H1 (cell line): ENCODE measurements at regions not wholly inside any gene's neighbourhood (a gene's known extent, or its start where the extent isn't known, plus 50 kb on each side); places are given as distances from the start of the nearest gene placed in this dataset.

Experiments
- CTCF ChIA-PET: fragments of 300-600 bp; sonication (Branson Sonifier 250); formaldehyde crosslinking; loops from one replicate; lab custom pipeline; 2021; ENCODE audit not compliant: partially characterized antibody; lab: Charles Lee
- POLR2A ChIA-PET: fragments of 300-600 bp; sonication (Branson Sonifier 250); formaldehyde crosslinking; loops from one replicate; lab custom pipeline; 2021; ENCODE audit warnings: inconsistent platforms; ENCODE audit not compliant: partially characterized antibody; lab: Charles Lee
- DNase-seq, 2 experiments: peaks; one replicate each; pipeline versions ENCODE4 v3.0.0 to v3.0.0-alpha.2; 2010 to 2022; ENCODE audit warnings: low spot score in 2 of 2, low read depth in 1 of 2, mixed read lengths in 1 of 2
- FAIRE-seq: peaks from 2 replicates; lab custom pipeline; 2011; peaks lifted over from hg19 to GRCh38; lab: Jason Lieb, UNC
- H2AFZ ChIP-seq: 2 replicates; pipeline ENCODE4 v1.8.1; 2012; ENCODE audit warnings: low read length, inconsistent platforms
- H2AK5ac ChIP-seq: 2 replicates; pipeline ENCODE4 v1.6.1; 2013; ENCODE audit warnings: low read depth, low read length
- H2BK120ac ChIP-seq: replicated peaks from 2 replicates; pipeline ENCODE3; 2013; ENCODE audit warnings: low read depth, low read length, inconsistent platforms
- H2BK12ac ChIP-seq: 2 replicates; pipeline ENCODE4 v1.6.1; 2013; ENCODE audit warnings: low read depth, low read length
- H2BK15ac ChIP-seq: 2 replicates; pipeline ENCODE4 v1.6.1; 2013; ENCODE audit warnings: low read length
- H2BK20ac ChIP-seq: 2 replicates; pipeline ENCODE4 v1.6.1; 2013; ENCODE audit warnings: low read length
- H2BK5ac ChIP-seq: 2 replicates; pipeline ENCODE4 v1.6.1; 2013; ENCODE audit warnings: low read depth, low read length
- H3K14ac ChIP-seq: 2 replicates; pipeline ENCODE4 v1.6.1; 2013; ENCODE audit warnings: inconsistent platforms; ENCODE audit not compliant: insufficient read length
- H3K18ac ChIP-seq: 2 replicates; pipeline ENCODE4 v1.6.1; 2013; ENCODE audit warnings: low read length; ENCODE audit errors: extremely low read depth
- H3K23ac ChIP-seq: 2 replicates; pipeline ENCODE4 v1.6.1; 2013; ENCODE audit warnings: inconsistent platforms; ENCODE audit not compliant: insufficient read length
- H3K23me2 ChIP-seq: 2 replicates; pipeline ENCODE4 v1.6.1; 2013; ENCODE audit warnings: low read depth, low read length
- H3K27ac ChIP-seq: 2 replicates; pipeline ENCODE4 v1.6.1; 2011; ENCODE audit warnings: low read depth, low read length, inconsistent platforms
- H3K27me3 ChIP-seq, 4 experiments: replicated peaks in 1 of 4; 1 replicate in 1 of 4; 2 replicates in 3 of 4; pipeline versions ENCODE4 v1.6.1 to v1.8.1; 2011 to 2013; ENCODE audit warnings: low read length in 3 of 4, mild to moderate bottlenecking in 3 of 4, inconsistent platforms in 2 of 4, mixed read lengths in 2 of 4, moderate library complexity in 1 of 4; ENCODE audit not compliant: control insufficient read depth in 3 of 4, insufficient read depth in 3 of 4; ENCODE audit errors: extremely low read depth in 1 of 4
- H3K36me3 ChIP-seq, 4 experiments: 2 replicates each; pipeline versions ENCODE4 v1.6.1 to v1.8.1; 2011 to 2013; ENCODE audit warnings: mild to moderate bottlenecking in 4 of 4, low read length in 3 of 4, moderate library complexity in 2 of 4, control low read depth in 1 of 4, inconsistent platforms in 1 of 4; ENCODE audit not compliant: insufficient read depth in 4 of 4, control insufficient read depth in 2 of 4
- H3K4ac ChIP-seq: replicated peaks from 2 replicates; pipeline ENCODE3; 2013; ENCODE audit warnings: low read length, low read depth, mixed read lengths, inconsistent platforms; ENCODE audit not compliant: insufficient read length
- H3K4me1 ChIP-seq, 4 experiments: replicated peaks in 1 of 4; 1 replicate in 1 of 4; 2 replicates in 3 of 4; pipeline versions ENCODE4 v1.6.1 to v1.8.1; 2011 to 2013; ENCODE audit warnings: low read length in 3 of 4, inconsistent platforms in 2 of 4, mixed read lengths in 1 of 4; ENCODE audit not compliant: insufficient read depth in 4 of 4, control insufficient read depth in 3 of 4
- H3K4me2 ChIP-seq, 2 experiments: 2 replicates each; pipeline versions ENCODE4 v1.6.1 to v1.8.1; 2011 to 2013; ENCODE audit warnings: low read depth in 2 of 2, low read length in 2 of 2, control low read depth in 1 of 2, inconsistent platforms in 1 of 2, mild to moderate bottlenecking in 1 of 2; ENCODE audit not compliant: insufficient read depth in 1 of 2
- H3K4me3 ChIP-seq, 4 experiments: fragments of 200-600, 300-600 bp in 1 of 4; sonication (generic), shearing (Covaris generic), sonication (Bioruptor Twin) in 1 of 4; 2 replicates each; pipeline versions ENCODE4 v1.5.1 to v1.8.1; 2011 to 2016; ENCODE audit warnings: low read length in 4 of 4, low read depth in 3 of 4, control low read depth in 2 of 4, inconsistent platforms in 2 of 4, mild to moderate bottlenecking in 2 of 4, mixed read lengths in 1 of 4, moderate library complexity in 1 of 4; ENCODE audit not compliant: insufficient read depth in 2 of 4; ENCODE audit errors: extremely low read depth in 1 of 4
- H3K56ac ChIP-seq: replicated peaks from 2 replicates; pipeline ENCODE3; 2013; ENCODE audit warnings: low read depth, mild to moderate bottlenecking, mixed read lengths, low read length, inconsistent platforms; ENCODE audit not compliant: insufficient read length
- H3K79me1 ChIP-seq: 2 replicates; pipeline ENCODE4 v1.6.1; 2013; ENCODE audit warnings: low read depth, low read length, control low read depth
- H3K79me2 ChIP-seq, 2 experiments: 2 replicates each; pipeline versions ENCODE4 v1.6.1 to v1.8.1; 2012 to 2013; ENCODE audit warnings: low read length in 2 of 2, mild to moderate bottlenecking in 2 of 2, inconsistent platforms in 1 of 2; ENCODE audit not compliant: insufficient read depth in 2 of 2, control insufficient read depth in 1 of 2
- H3K9ac ChIP-seq, 4 experiments: replicated peaks in 1 of 4; 1 replicate in 1 of 4; 2 replicates in 3 of 4; pipeline versions ENCODE4 v1.6.1 to v1.8.1; 2011 to 2013; ENCODE audit warnings: low read depth in 3 of 4, low read length in 3 of 4, control low read depth in 2 of 4, mild to moderate bottlenecking in 2 of 4, moderate library complexity in 2 of 4, inconsistent platforms in 1 of 4; ENCODE audit errors: extremely low read depth in 1 of 4
- H3K9me3 ChIP-seq, 2 experiments: 2 replicates each; pipeline versions ENCODE4 v1.6.1 to v1.8.1; 2012 to 2013; ENCODE audit warnings: mild to moderate bottlenecking in 2 of 2, moderate library complexity in 2 of 2, control low read depth in 1 of 2, inconsistent platforms in 1 of 2, low read depth in 1 of 2, low read length in 1 of 2, mixed read lengths in 1 of 2; ENCODE audit not compliant: insufficient read depth in 2 of 2
- H4K20me1 ChIP-seq, 2 experiments: replicated peaks in 1 of 2; 2 replicates each; pipeline versions ENCODE3 to v1.8.1; 2011 to 2013; ENCODE audit warnings: inconsistent platforms in 2 of 2, low read length in 2 of 2, mild to moderate bottlenecking in 1 of 2; ENCODE audit not compliant: insufficient read depth in 2 of 2, control insufficient read depth in 1 of 2
- H4K5ac ChIP-seq: 2 replicates; pipeline ENCODE4 v1.6.1; 2013; ENCODE audit warnings: low read length, low read depth, mixed read lengths, inconsistent platforms; ENCODE audit not compliant: insufficient read length
- H4K8ac ChIP-seq: 2 replicates; pipeline ENCODE4 v1.8.0; 2013; ENCODE audit warnings: mild to moderate bottlenecking, moderate library complexity, low read length, inconsistent platforms; ENCODE audit not compliant: insufficient read depth; ENCODE audit errors: extremely low read depth
- H4K91ac ChIP-seq: replicated peaks from 2 replicates; pipeline ENCODE3; 2013; ENCODE audit warnings: low read length, mixed read lengths, inconsistent platforms; ENCODE audit not compliant: insufficient read length
- CBX5 ChIP-seq: fragments of 300-800, 300-1000 bp; sonication (generic); IDR thresholded peaks from 2 replicates; pipeline ENCODE4 v1.7.1; 2016; ENCODE audit warnings: antibody characterized with exemption, low read length, low read depth
- CHD2 ChIP-seq: IDR thresholded peaks from 2 replicates; pipeline ENCODE4 v1.6.1; 2012; ENCODE audit warnings: low read length, improper control_type of control experiment
- CTBP2 ChIP-seq: IDR thresholded peaks from 2 replicates; pipeline ENCODE4 v1.7.0; 2011; ENCODE audit warnings: borderline replicate concordance, mild to moderate bottlenecking, moderate library complexity, mixed read lengths, low read length; ENCODE audit not compliant: insufficient read depth, insufficient read length
- GTF2F1 ChIP-seq: IDR thresholded peaks from 2 replicates; pipeline ENCODE4 v1.6.1; 2012; ENCODE audit warnings: low read depth, low read length, improper control_type of control experiment, borderline replicate concordance
- MAFK ChIP-seq: IDR thresholded peaks from 2 replicates; pipeline ENCODE4 v1.6.1; 2012; ENCODE audit warnings: low read depth, mild to moderate bottlenecking, improper control_type of control experiment, low read length
- PHF8 ChIP-seq: fragments of 200-600 bp; sonication (generic); conservative IDR thresholded peaks from 2 replicates; pipeline ENCODE4 v1.7.1; 2012; ENCODE audit warnings: low read depth, mild to moderate bottlenecking, inconsistent platforms, low read length, moderate library complexity
- POLR2AphosphoS5 ChIP-seq: IDR thresholded peaks from 2 replicates; pipeline ENCODE4 v1.6.1; 2011; ENCODE audit warnings: low read depth, low read length
- POU5F1 ChIP-seq: IDR thresholded peaks from 2 replicates; pipeline ENCODE4 v1.6.1; 2011; ENCODE audit warnings: low read depth, mild to moderate bottlenecking, low read length, moderate library complexity
- RNF2 ChIP-seq: fragments of 200-900, 300-1000 bp; sonication (generic); IDR thresholded peaks from 2 replicates; pipeline ENCODE4 v1.7.1; 2016; ENCODE audit warnings: borderline replicate concordance, low read depth, mild to moderate bottlenecking, antibody characterized with exemption, low read length; ENCODE audit not compliant: poor library complexity, severe bottlenecking; ENCODE audit errors: missing control alignments
- SRF ChIP-seq: IDR thresholded peaks from 2 replicates; pipeline ENCODE4 v1.6.1; 2011; ENCODE audit warnings: mild to moderate bottlenecking, low read depth, low read length, moderate library complexity
- WGBS, 2 experiments: shearing (Covaris generic) in 1 of 2; methylation state at CpG; one replicate each; pipeline versions ENCODE4 v1.1.6 to v1.1.7; 2013 to 2015; ENCODE audit warnings: low lambda C conversion rate in 2 of 2, mixed read lengths in 2 of 2, inconsistent platforms in 1 of 2, low coverage in 1 of 2, missing lambda C conversion rate in 1 of 2; ENCODE audit not compliant: insufficient replicate concordance in 2 of 2, insufficient coverage in 1 of 2, insufficient read length in 1 of 2; ENCODE audit errors: extremely low coverage in 1 of 2, missing lambda C conversion rate in 1 of 2; 5-methylcytosine and 5-hydroxymethylcytosine counted together
- TF ChIP-seq, protein P1 (sequence below): IDR thresholded peaks from 2 replicates; pipeline ENCODE4 v1.6.1; 2011; ENCODE audit warnings: low read length, improper control_type of control experiment
- TF ChIP-seq, protein P2 (sequence below): IDR thresholded peaks from 2 replicates; pipeline ENCODE4 v1.6.1; 2012; ENCODE audit warnings: low read length, inconsistent platforms

DNA sequence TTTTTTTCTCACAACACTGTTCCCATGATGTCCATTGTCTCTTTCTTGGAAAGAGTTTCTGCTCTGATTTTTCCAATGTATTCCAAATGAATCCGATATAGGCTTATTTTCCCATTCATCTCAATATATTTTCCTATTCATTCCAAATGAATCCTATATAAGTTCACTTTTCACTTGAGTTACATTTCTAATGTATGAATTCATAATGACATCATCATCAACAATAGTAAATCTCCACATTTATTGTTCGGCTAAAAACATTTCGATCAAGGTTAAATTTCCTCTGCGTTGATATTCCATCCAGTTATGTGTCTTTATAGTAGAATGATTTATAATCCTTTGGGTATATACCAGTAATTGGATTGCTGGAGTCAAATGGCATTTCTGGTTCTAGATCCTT lies 76.7 kb upstream of the SLC8A1 start:
- Histone ChIP-seq H4K91ac (no peak overlapping the region), H3K79me2 (no peaks in the 10 kb centered on the region), H3K4me2 (no peak overlapping the region), H3K4me3 (no peak overlapping the region), H3K79me1 (no peaks in the 10 kb centered on the region), H3K9ac (no peak overlapping the region), H3K56ac (no peak overlapping the region), H4K5ac (no peak overlapping the region), H2BK20ac (no peak overlapping the region), H2BK120ac (no peak overlapping the region), H3K36me3 (no peaks in the 10 kb centered on the region), H3K14ac (no peak overlapping the region), H2AFZ (no peak overlapping the region), H3K4ac (no peak overlapping the region), H3K4me1 (no peaks in the 10 kb centered on the region), H2BK5ac (no peak overlapping the region), H3K18ac (no peak overlapping the region), H2BK15ac (no peak overlapping the region), H3K9me3 (no peaks in the 10 kb centered on the region), H4K8ac (no peak overlapping the region), H3K23ac (no peak overlapping the region), H2AK5ac (no peak overlapping the region), H3K27ac (no peak overlapping the region), H3K27me3 (no peaks in the 10 kb centered on the region), H4K20me1 (no peaks in the 10 kb centered on the region), H3K23me2 (no peaks in the 10 kb centered on the region), H2BK12ac (no peak overlapping the region)
- ChIA-PET POLR2A (no interaction called here), CTCF (interaction anchor here (0.6 to 2.0 kb wide), 2 partner anchors 12 to 918 kb away, joined by 3 to 4 read pairs; no protein-coding TSS in a partner anchor)
- 92% methylated on average over 4 of the region's 4 CpGs; no CpG with 5 or more reads in 1 of the 2 experiments for WGBS, 2 experiments
- FAIRE-seq (no peak), DNase-seq (no peak)
- no peak for TF ChIP-seq CBX5
- no peak for TF ChIP-seq MAFK
- TF ChIP-seq, protein P1, sequence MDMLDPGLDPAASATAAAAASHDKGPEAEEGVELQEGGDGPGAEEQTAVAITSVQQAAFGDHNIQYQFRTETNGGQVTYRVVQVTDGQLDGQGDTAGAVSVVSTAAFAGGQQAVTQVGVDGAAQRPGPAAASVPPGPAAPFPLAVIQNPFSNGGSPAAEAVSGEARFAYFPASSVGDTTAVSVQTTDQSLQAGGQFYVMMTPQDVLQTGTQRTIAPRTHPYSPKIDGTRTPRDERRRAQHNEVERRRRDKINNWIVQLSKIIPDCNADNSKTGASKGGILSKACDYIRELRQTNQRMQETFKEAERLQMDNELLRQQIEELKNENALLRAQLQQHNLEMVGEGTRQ = no peak
- no peak for TF ChIP-seq POLR2AphosphoS5
- TF ChIP-seq, protein P2, sequence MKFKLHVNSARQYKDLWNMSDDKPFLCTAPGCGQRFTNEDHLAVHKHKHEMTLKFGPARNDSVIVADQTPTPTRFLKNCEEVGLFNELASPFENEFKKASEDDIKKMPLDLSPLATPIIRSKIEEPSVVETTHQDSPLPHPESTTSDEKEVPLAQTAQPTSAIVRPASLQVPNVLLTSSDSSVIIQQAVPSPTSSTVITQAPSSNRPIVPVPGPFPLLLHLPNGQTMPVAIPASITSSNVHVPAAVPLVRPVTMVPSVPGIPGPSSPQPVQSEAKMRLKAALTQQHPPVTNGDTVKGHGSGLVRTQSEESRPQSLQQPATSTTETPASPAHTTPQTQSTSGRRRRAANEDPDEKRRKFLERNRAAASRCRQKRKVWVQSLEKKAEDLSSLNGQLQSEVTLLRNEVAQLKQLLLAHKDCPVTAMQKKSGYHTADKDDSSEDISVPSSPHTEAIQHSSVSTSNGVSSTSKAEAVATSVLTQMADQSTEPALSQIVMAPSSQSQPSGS = no peak
- TF ChIP-seq PHF8 = no peak
- no peak for TF ChIP-seq SRF
- no peak for TF ChIP-seq POU5F1
- no peak for TF ChIP-seq RNF2
- TF ChIP-seq GTF2F1 = no peak
- no peak for TF ChIP-seq CHD2
- no peak for TF ChIP-seq CTBP2
